ENCODE measurements at regions not wholly inside any gene's neighbourhood (a gene's known extent, or its start where the extent isn't known, plus 50 kb on each side); places are given as distances from the start of the nearest gene placed in this dataset.

DNA sequence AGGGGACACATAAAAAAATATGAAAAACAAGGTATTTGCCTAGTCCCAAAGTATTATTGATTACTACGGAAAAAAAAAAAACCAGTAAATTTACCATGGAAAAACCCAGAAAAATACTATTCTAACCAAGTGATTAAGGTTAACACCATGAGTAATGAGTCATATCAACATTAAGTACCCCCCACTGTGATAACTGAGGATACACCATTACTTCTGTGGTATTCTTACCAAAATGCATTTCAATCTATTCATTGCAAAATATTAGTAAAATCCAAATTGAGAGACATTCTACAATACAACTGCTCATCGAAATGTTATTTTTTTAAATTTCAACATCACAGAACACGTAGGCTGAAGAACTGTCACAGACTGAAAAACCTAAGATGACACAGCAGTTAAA is 669.8 kb downstream of the ZEB2 start:
- TF ChIP-seq, protein P1, sequence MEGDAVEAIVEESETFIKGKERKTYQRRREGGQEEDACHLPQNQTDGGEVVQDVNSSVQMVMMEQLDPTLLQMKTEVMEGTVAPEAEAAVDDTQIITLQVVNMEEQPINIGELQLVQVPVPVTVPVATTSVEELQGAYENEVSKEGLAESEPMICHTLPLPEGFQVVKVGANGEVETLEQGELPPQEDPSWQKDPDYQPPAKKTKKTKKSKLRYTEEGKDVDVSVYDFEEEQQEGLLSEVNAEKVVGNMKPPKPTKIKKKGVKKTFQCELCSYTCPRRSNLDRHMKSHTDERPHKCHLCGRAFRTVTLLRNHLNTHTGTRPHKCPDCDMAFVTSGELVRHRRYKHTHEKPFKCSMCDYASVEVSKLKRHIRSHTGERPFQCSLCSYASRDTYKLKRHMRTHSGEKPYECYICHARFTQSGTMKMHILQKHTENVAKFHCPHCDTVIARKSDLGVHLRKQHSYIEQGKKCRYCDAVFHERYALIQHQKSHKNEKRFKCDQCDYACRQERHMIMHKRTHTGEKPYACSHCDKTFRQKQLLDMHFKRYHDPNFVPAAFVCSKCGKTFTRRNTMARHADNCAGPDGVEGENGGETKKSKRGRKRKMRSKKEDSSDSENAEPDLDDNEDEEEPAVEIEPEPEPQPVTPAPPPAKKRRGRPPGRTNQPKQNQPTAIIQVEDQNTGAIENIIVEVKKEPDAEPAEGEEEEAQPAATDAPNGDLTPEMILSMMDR (IDR thresholded peaks at IDR 0.05): no peak
- intact Hi-C loops (cut with DNase I): no loop called here
- H3K4me1 ChIP-seq: no peaks in the 10 kb centered on the region
- WGBS, 2 donors: 78 to 85% methylated on average over 3 of the region's 3 CpGs
- no peaks in the 10 kb centered on the region for H3K27me3 ChIP-seq
- no peak for FAIRE-seq
- no peak overlapping the region for H3K4me3 ChIP-seq
- H3K27ac ChIP-seq: no peak overlapping the region
- H3K9me3 ChIP-seq: no peaks in the 10 kb centered on the region
- no peaks in the 10 kb centered on the region for H3K36me3 ChIP-seq
- no peak for ATAC-seq
- no peak for DNase-seq

DNA sequence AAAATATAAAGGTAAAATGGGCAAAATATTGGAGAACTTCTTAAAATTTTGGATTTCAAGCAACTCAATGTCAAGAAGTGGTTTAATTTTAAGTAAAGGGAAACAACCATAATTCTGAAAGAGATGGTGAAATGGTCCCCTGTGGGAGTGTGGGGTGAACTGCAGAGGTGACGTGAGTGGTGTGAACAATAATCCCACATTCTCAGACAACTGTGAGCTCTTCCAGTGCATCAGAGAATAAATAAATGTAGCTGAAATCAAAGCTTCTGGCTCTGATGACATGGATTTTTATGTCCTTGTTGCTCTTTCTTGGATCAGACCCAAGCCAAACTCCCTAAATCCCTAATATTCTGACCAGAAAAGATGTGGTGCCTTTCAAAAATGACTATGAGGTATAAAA is 672.7 kb downstream of the ZEB2 start:
- Histone ChIP-seq H3K36me3 (no peaks in the 10 kb centered on the region), H3K4me1 (no peaks in the 10 kb centered on the region), H3K4me3 (no peak overlapping the region), H3K9me3 (no peaks in the 10 kb centered on the region), H3K27ac (no peak overlapping the region), H3K27me3 (no peaks in the 10 kb centered on the region)
- TF ChIP-seq, protein P1 (IDR thresholded peaks at IDR 0.05): no peak
- ATAC-seq: no peak
- intact Hi-C loops (cut with DNase I): no loop called here
- DNase-seq: no peak
- no peak for FAIRE-seq
- 89 to 91% methylated on average over 1 of the region's 1 CpG for WGBS, 2 donors

DNA sequence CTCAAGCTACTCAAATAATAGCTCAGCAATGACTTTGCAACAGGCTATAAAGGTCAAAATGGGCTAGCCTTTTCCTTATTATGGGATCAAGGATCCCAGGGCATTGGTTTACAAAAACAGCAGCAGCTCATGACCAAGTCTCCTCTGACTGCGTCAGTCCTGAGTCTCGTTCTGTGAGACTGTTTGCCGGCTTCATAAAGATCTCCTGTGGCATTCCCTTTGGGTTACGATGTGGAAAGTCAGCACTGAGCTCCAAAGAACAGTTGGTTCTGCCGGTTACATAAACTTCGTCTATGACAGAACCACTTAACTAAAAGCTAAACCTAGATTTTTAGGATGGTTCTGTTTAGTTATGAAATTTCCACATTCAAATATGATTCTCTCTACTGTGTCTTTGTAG is 674.9 kb downstream of the ZEB2 start:
- Histone ChIP-seq H3K4me3 (no peak overlapping the region), H3K9me3 (no peaks in the 10 kb centered on the region), H3K27me3 (no peaks in the 10 kb centered on the region), H3K36me3 (no peaks in the 10 kb centered on the region), H3K4me1 (no peaks in the 10 kb centered on the region), H3K27ac (no peak overlapping the region)
- ATAC-seq (no peak), FAIRE-seq (no peak), DNase-seq (no peak)
- WGBS, 2 donors: 92% methylated on average over 6 of the region's 6 CpGs
- TF ChIP-seq, protein P1 (IDR thresholded peaks at IDR 0.05): no peak
- intact Hi-C loops (cut with DNase I): no loop called here

DNA sequence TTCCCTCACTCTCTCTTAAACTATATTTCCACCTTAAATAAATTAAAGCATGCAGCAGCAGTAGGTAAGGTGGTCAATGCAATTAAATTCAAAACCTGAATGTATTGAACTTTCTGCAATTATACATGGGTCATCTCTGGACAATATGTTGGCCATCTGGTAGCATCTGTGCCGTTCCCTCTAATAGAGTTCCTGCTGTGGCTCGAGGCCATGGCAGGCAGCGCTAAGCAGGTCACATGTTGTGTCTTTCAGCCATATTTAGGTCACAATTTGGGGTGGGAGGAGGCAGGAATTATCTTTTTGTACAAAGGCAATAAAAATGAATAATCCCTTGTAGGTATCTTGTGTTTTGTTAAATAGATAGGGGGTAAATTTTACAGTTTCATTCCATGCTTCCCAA is 676.2 kb downstream of the ZEB2 start:
- DNase-seq: no peak
- ATAC-seq: no peak
- no peak overlapping the region for H3K27ac ChIP-seq
- intact Hi-C loops (cut with DNase I): no loop called here
- TF ChIP-seq, protein P1 (IDR thresholded peaks at IDR 0.05): no peak
- no peaks in the 10 kb centered on the region for H3K27me3 ChIP-seq
- no peaks in the 10 kb centered on the region for H3K4me1 ChIP-seq
- H3K36me3 ChIP-seq: no peaks in the 10 kb centered on the region
- H3K4me3 ChIP-seq: no peak overlapping the region
- 86 to 98% methylated on average over 3 of the region's 3 CpGs for WGBS, 2 donors
- no peak for FAIRE-seq
- no peaks in the 10 kb centered on the region for H3K9me3 ChIP-seq

DNA sequence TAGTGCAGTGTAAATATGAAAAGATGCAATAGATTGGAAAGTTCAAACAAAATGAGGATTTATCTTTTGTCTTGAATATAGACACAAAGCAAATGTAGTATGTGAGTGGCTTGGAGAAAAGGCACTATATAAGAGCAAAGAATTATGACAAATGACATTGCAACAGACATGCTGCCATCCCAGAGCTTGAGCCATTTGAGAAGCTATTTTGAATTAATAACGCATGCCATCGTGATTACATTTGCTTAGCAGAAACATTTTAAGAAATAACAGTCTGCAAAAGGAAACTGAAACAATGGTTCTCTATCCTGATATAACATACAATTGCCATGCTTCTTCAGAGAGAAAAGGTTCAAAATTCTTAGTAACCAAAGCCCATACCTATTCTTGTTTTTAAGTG is 677.1 kb downstream of the ZEB2 start:
- no peak for DNase-seq
- TF ChIP-seq, protein P1 (IDR thresholded peaks at IDR 0.05): no peak
- H3K36me3 ChIP-seq: no peaks in the 10 kb centered on the region
- FAIRE-seq: no peak
- no peaks in the 10 kb centered on the region for H3K9me3 ChIP-seq
- H3K4me3 ChIP-seq: no peak overlapping the region
- intact Hi-C loops (cut with DNase I): no loop called here
- no peak overlapping the region for H3K27ac ChIP-seq
- no peaks in the 10 kb centered on the region for H3K27me3 ChIP-seq
- no peak for ATAC-seq
- WGBS, 2 donors: 84 to 89% methylated on average over 2 of the region's 2 CpGs
- H3K4me1 ChIP-seq: no peaks in the 10 kb centered on the region

Measured in pancreas (tissue), 10 donors.